GM10266 (cell line): ENCODE measurements at regions not wholly inside any gene's neighbourhood (a gene's known extent, or its start where the extent isn't known, plus 50 kb on each side); places are given as distances from the start of the nearest gene placed in this dataset.

Experiments used
- DNase-seq: peaks from one replicate; pipeline ENCODE4 v3.0.0; 2012; ENCODE audit errors: extremely low spot score
- CTCF ChIP-seq: IDR thresholded peaks from 2 replicates; pipeline ENCODE4 v1.5.1; 2012; ENCODE audit warnings: mild to moderate bottlenecking, low read depth; ENCODE audit not compliant: control insufficient read depth, insufficient read depth; ENCODE audit errors: missing control alignments

- DNase-seq, result no peak
- no peak for TF ChIP-seq CTCF
These were observed 193.4 kb upstream of the GSE1 start for GRCh38 chr16:85419503-85420408.

- DNase-seq, result peak; percentile 91
- peak; percentile 99 for TF ChIP-seq CTCF
These were observed 192.4 kb upstream of the GSE1 start for GRCh38 chr16:85420501-85421337.

- TF ChIP-seq CTCF, result no peak
- DNase-seq, result no peak
These were observed 191.6 kb upstream of the GSE1 start for GRCh38 chr16:85421338-85422195.

- TF ChIP-seq CTCF, result no peak
These were observed 190.9 kb upstream of the GSE1 start for GRCh38 chr16:85422196-85422631.

GRCh38 chr16:85422632-85423550 lies 190.2 kb upstream of the GSE1 start:
- TF ChIP-seq CTCF, result no peak
- no peak for DNase-seq

More at GRCh38 chr16:85422196-85422631, 190.9 kb upstream of the GSE1 start:
- no peak for DNase-seq

GRCh38 chr16:85423631-85424030 lies 189.5 kb upstream of the GSE1 start:
- TF ChIP-seq CTCF, result no peak
- DNase-seq, result no peak
